ENCODE measurements at regions not wholly inside any gene's neighbourhood (a gene's known extent, or its start where the extent isn't known, plus 50 kb on each side); places are given as distances from the start of the nearest gene placed in this dataset.

GRCh38 chr12:47383942-47384341 is 304.2 kb upstream of the AMIGO2 start:
- DNase-seq (ENCODE audit: low read depth, low spot score), result no peak
- Histone ChIP-seq H3K4me2 (ENCODE audit: control insufficient read depth, insufficient read depth) (no peak overlapping the region), H3K4me3 (no peak overlapping the region), H3K9ac (ENCODE audit: control insufficient read depth, insufficient read depth, low read length) (no peak overlapping the region), H2AFZ (ENCODE audit: control insufficient read depth, low read depth, low read length) (no peak overlapping the region), H3K27me3 (replicated peaks in 1 of 2; ENCODE audit: control insufficient read depth in 2 of 2, insufficient read depth in 2 of 2, low read length in 1 of 2) (no peaks in the 10 kb centered on the region), H3K79me2 (ENCODE audit: control insufficient read depth, insufficient read depth, low read length) (no peaks in the 10 kb centered on the region), H3K36me3 (ENCODE audit: control insufficient read depth in 2 of 2, insufficient read depth in 2 of 2, low read length in 1 of 2) (no peaks in the 10 kb centered on the region), H3K27ac (ENCODE audit: control insufficient read depth, insufficient read depth) (no peak overlapping the region), H3K9me3 (replicated peaks; ENCODE audit: control insufficient read depth, insufficient read depth, low read length) (no peaks in the 10 kb centered on the region), H3K4me1 (ENCODE audit: control insufficient read depth, insufficient read depth, low read length) (no peaks in the 10 kb centered on the region), H4K20me1 (ENCODE audit: control insufficient read depth, insufficient read depth) (no peaks in the 10 kb centered on the region)
- POLR2A ChIA-PET, result no interaction called here
- no peak for ATAC-seq
- TF ChIP-seq BRCA1 (IDR thresholded peaks at IDR 0.05; ENCODE audit: low read depth, low read length) (no peak), ZNF24 (IDR thresholded peaks at IDR 0.05) (no peak), PAX8 (IDR thresholded peaks at IDR 0.05) (no peak), RAD51 (IDR thresholded peaks at IDR 0.05) (no peak), TCF12 (IDR thresholded peaks at IDR 0.05; ENCODE audit: low read depth, low read length) (no peak), TCF7 (IDR thresholded peaks at IDR 0.05; ENCODE audit: borderline replicate concordance) (no peak), IKZF1 (conservative IDR thresholded peaks at IDR 0.05) (no peak), PAX5 (IDR thresholded peaks at IDR 0.05; ENCODE audit: borderline replicate concordance, low read depth, low read length) (no peak), NR2C2 (IDR thresholded peaks at IDR 0.05; ENCODE audit: borderline replicate concordance, control insufficient read depth, insufficient read length, low read depth) (no peak), ZBED1 (IDR thresholded peaks at IDR 0.05; ENCODE audit: borderline replicate concordance) (no peak), BCL11A (IDR thresholded peaks at IDR 0.05; ENCODE audit: low read depth, low read length) (no peak), EGR1 (IDR thresholded peaks at IDR 0.05; ENCODE audit: borderline replicate concordance in 1 of 2, low read depth in 2 of 2, low read length in 2 of 2) (no peak), RAD21 (IDR thresholded peaks at IDR 0.05; ENCODE audit: insufficient read depth, low read depth, low read length) (no peak), SIN3A (IDR thresholded peaks at IDR 0.05; ENCODE audit: low read depth, low read length) (no peak), CHD1 (IDR thresholded peaks at IDR 0.05; ENCODE audit: low read depth, low read length) (no peak), CHD2 (IDR thresholded peaks at IDR 0.05; ENCODE audit: borderline replicate concordance, low read depth, low read length) (no peak)
- TF ChIP-seq, protein P1, sequence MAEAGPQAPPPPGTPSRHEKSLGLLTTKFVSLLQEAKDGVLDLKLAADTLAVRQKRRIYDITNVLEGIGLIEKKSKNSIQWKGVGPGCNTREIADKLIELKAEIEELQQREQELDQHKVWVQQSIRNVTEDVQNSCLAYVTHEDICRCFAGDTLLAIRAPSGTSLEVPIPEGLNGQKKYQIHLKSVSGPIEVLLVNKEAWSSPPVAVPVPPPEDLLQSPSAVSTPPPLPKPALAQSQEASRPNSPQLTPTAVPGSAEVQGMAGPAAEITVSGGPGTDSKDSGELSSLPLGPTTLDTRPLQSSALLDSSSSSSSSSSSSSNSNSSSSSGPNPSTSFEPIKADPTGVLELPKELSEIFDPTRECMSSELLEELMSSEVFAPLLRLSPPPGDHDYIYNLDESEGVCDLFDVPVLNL (IDR thresholded peaks at IDR 0.05; ENCODE audit: low read depth, low read length), result no peak
- TF ChIP-seq, protein P2, sequence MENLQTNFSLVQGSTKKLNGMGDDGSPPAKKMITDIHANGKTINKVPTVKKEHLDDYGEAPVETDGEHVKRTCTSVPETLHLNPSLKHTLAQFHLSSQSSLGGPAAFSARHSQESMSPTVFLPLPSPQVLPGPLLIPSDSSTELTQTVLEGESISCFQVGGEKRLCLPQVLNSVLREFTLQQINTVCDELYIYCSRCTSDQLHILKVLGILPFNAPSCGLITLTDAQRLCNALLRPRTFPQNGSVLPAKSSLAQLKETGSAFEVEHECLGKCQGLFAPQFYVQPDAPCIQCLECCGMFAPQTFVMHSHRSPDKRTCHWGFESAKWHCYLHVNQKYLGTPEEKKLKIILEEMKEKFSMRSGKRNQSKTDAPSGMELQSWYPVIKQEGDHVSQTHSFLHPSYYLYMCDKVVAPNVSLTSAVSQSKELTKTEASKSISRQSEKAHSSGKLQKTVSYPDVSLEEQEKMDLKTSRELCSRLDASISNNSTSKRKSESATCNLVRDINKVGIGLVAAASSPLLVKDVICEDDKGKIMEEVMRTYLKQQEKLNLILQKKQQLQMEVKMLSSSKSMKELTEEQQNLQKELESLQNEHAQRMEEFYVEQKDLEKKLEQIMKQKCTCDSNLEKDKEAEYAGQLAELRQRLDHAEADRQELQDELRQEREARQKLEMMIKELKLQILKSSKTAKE (IDR thresholded peaks at IDR 0.05; ENCODE audit: low read depth, poor library complexity, severe bottlenecking), result no peak
- TF ChIP-seq, protein P3, sequence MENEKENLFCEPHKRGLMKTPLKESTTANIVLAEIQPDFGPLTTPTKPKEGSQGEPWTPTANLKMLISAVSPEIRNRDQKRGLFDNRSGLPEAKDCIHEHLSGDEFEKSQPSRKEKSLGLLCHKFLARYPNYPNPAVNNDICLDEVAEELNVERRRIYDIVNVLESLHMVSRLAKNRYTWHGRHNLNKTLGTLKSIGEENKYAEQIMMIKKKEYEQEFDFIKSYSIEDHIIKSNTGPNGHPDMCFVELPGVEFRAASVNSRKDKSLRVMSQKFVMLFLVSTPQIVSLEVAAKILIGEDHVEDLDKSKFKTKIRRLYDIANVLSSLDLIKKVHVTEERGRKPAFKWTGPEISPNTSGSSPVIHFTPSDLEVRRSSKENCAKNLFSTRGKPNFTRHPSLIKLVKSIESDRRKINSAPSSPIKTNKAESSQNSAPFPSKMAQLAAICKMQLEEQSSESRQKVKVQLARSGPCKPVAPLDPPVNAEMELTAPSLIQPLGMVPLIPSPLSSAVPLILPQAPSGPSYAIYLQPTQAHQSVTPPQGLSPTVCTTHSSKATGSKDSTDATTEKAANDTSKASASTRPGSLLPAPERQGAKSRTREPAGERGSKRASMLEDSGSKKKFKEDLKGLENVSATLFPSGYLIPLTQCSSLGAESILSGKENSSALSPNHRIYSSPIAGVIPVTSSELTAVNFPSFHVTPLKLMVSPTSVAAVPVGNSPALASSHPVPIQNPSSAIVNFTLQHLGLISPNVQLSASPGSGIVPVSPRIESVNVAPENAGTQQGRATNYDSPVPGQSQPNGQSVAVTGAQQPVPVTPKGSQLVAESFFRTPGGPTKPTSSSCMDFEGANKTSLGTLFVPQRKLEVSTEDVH (IDR thresholded peaks at IDR 0.05; ENCODE audit: low read depth, partially characterized antibody), result no peak
- BruUV-seq (replicated peaks), result no TSS peak
- SMC1A ChIA-PET (ENCODE audit: uncharacterized antibody, unreplicated experiment), result no interaction called here
- intact Hi-C loops (cut with micrococcal nuclease; ENCODE audit: unreplicated experiment), result no loop called here
- CTCF ChIA-PET, result interaction anchor here (0.9 to 1.8 kb wide), 2 partner anchors 12 to 399 kb away, joined by 3 to 4 read pairs; no protein-coding TSS in a partner anchor
- RAD21 ChIA-PET (ENCODE audit: unreplicated experiment), result no interaction called here
- in situ Hi-C loops (cut with MboI), result no loop called here
- no peak for FAIRE-seq
- WGBS (ENCODE audit: insufficient coverage, insufficient replicate concordance, low lambda C conversion rate, missing lambda C conversion rate), result 39% methylated on average over 4 of the region's 4 CpGs

All from GM12878 (cell line).